ENCODE measurements at regions not wholly inside any gene's neighbourhood (a gene's known extent, or its start where the extent isn't known, plus 50 kb on each side); places are given as distances from the start of the nearest gene placed in this dataset.
A peak's percentile ranks its signal among the peaks of the same experiment; 100 is the strongest.
"Not testable (repeated sequence)": the region's sequence is repeated elsewhere in the genome, so short reads cannot be mapped to it uniquely, and the experiment has no call there.

- DNase-seq, result not testable (repeated sequence)
Measured at GRCh38 chr7:53239151-53239550, 203.7 kb downstream of the POM121L12 start.

- no peak for DNase-seq
Measured at GRCh38 chr7:53245721-53246120, 210.3 kb downstream of the POM121L12 start.

GRCh38 chr7:53246957-53247356 lies 211.5 kb downstream of the POM121L12 start:
- DNase-seq, result no peak

- no peak for DNase-seq
Measured at GRCh38 chr7:53252539-53252938, 217.1 kb downstream of the POM121L12 start.

GRCh38 chr7:53272081-53272480 lies 236.6 kb downstream of the POM121L12 start:
- DNase-seq, result no peak

GRCh38 chr7:53281312-53281711 lies 245.9 kb downstream of the POM121L12 start:
- no peak for DNase-seq

GRCh38 chr7:53292341-53292740 lies 256.9 kb downstream of the POM121L12 start:
- DNase-seq, result peak; percentile 96

- DNase-seq, result no peak
Measured at GRCh38 chr7:53302496-53303246, 267.2 kb downstream of the POM121L12 start.

- DNase-seq, result no peak
Measured at GRCh38 chr7:53303781-53304180, 268.3 kb downstream of the POM121L12 start.

- DNase-seq, result no peak
Measured at GRCh38 chr7:53306846-53307245, 271.4 kb downstream of the POM121L12 start.

GRCh38 chr7:53311205-53311604 lies 275.8 kb downstream of the POM121L12 start:
- no peak for DNase-seq

GRCh38 chr7:53315981-53316380 lies 280.5 kb downstream of the POM121L12 start:
- no peak for DNase-seq

GRCh38 chr7:53318566-53318965 lies 283.1 kb downstream of the POM121L12 start:
- DNase-seq, result no peak

GRCh38 chr7:53325061-53325460 lies 289.6 kb downstream of the POM121L12 start:
- no peak for DNase-seq

GRCh38 chr7:53326634-53327033 lies 291.2 kb downstream of the POM121L12 start:
- DNase-seq, result no peak

GRCh38 chr7:53336105-53336668 lies 300.8 kb downstream of the POM121L12 start:
- DNase-seq, result no peak

- DNase-seq, result peak; percentile 5
Measured at GRCh38 chr7:53340220-53340619, 304.8 kb downstream of the POM121L12 start.

GRCh38 chr7:53350241-53350640 lies 314.8 kb downstream of the POM121L12 start:
- DNase-seq, result peak; percentile 76

GRCh38 chr7:53351681-53352080 lies 316.2 kb downstream of the POM121L12 start:
- no peak for DNase-seq

GRCh38 chr7:53358269-53358668 lies 322.8 kb downstream of the POM121L12 start:
- DNase-seq, result peak; percentile 5

- DNase-seq, result no peak
Measured at GRCh38 chr7:53383131-53383530, 347.7 kb downstream of the POM121L12 start.

- not testable (repeated sequence) for DNase-seq
Measured at GRCh38 chr7:53385239-53385638, 349.8 kb downstream of the POM121L12 start.

- no peak for DNase-seq
Measured at GRCh38 chr7:53387515-53387914, 352.1 kb downstream of the POM121L12 start.

- peak; percentile 55 for DNase-seq
Measured at GRCh38 chr7:53397911-53398310, 362.5 kb downstream of the POM121L12 start.

- DNase-seq, result no peak
Measured at GRCh38 chr7:53398566-53398965, 363.1 kb downstream of the POM121L12 start.
